Heart right ventricle (tissue), 16 donors: ENCODE measurements at regions not wholly inside any gene's neighbourhood (a gene's known extent, or its start where the extent isn't known, plus 50 kb on each side); places are given as distances from the start of the nearest gene placed in this dataset.

Experiments
- ATAC-seq, 8 donors: fragments of 200-7000 bp; cut with Tn5 transposase; one replicate each; pipeline ENCODE4 v1.9.1; 2020; ENCODE audit warnings: mild to moderate bottlenecking in 8 of 8, moderate library complexity in 8 of 8, moderate number of reproducible peaks in 1 of 8
- DNase-seq, 2 donors: peaks; one replicate each; pipeline ENCODE4 v3.0.0-alpha.2; 2020
- H3K27ac ChIP-seq, 10 donors: fragments of 200-600 bp; sonication (generic) in 2 of 10; one replicate each; pipeline versions ENCODE4 v1.5.0 to v1.8.0; 2020 to 2022; ENCODE audit warnings: mild to moderate bottlenecking in 3 of 10
- H3K27me3 ChIP-seq, 7 donors: fragments of 200-600 bp; one replicate each; pipeline ENCODE4 v1.8.0; 2021 to 2022; ENCODE audit warnings: mild to moderate bottlenecking in 2 of 7
- H3K36me3 ChIP-seq, 9 donors: fragments of 200-600 bp; sonication (generic) in 1 of 9; one replicate each; pipeline versions ENCODE4 v1.5.0 to v1.8.0; 2020 to 2022; ENCODE audit warnings: mild to moderate bottlenecking in 2 of 9
- H3K4me1 ChIP-seq, 9 donors: fragments of 200-600 bp; sonication (generic) in 1 of 9; one replicate each; pipeline versions ENCODE4 v1.5.0 to v1.8.0; 2020 to 2022; ENCODE audit warnings: mild to moderate bottlenecking in 4 of 9
- H3K4me3 ChIP-seq, 10 donors: fragments of 200-600 bp; sonication (generic) in 2 of 10; one replicate each; pipeline versions ENCODE4 v1.5.0 to v1.8.0; 2020 to 2022; ENCODE audit warnings: mild to moderate bottlenecking in 7 of 10, moderate library complexity in 2 of 10
- H3K9me3 ChIP-seq, 11 donors: fragments of 200-600 bp in 10 of 11; sonication (generic) in 2 of 11; one replicate each; pipeline versions ENCODE4 v1.5.0 to v1.8.0; 2013 to 2022; ENCODE audit warnings: mild to moderate bottlenecking in 2 of 11, control low read depth in 1 of 11, moderate library complexity in 1 of 11
- WGBS, 2 donors: extraction: QIAGEN DNeasy Blood & Tissue Kit; methylation state at CpG; one replicate each; pipeline ENCODE4 v1.1.7; 2013; ENCODE audit warnings: inconsistent platforms in 1 of 2; 5-methylcytosine and 5-hydroxymethylcytosine counted together
- intact Hi-C, 10 donors: fragments of 100-400 bp; cut with DNase I; formaldehyde crosslinking; loops; one replicate each; pipeline versions ENCODE4 v1.11.1 to v1.14.2; 2022
- TF ChIP-seq, protein P1 (sequence below), 9 donors: fragments of 200-600 bp; sonication (generic) in 2 of 9; IDR thresholded peaks; one replicate each; pipeline versions ENCODE4 v1.5.0 to v1.8.0; 2021 to 2022; ENCODE audit warnings: antibody characterized with exemption in 9 of 9, mild to moderate bottlenecking in 5 of 9, moderate library complexity in 1 of 9
- donor health status: Arrhythmogenic right ventricular cardiomyopathy.
- donor health status: ischemic (EF 13 %, LVEDD 7.1; RV severe dilation, severe dysfunction).
- donor health status: healthy with polysubstance abuse.
- donor health status: DM: no; HTN: yes; CAD: no.
- donor health status: DM: no; HTN: no; CAD: no.
- donor health status: ischemic (EF 25% LVEDD 6.9; RV normal size, moderate dysfunction).
- donor health status: ischemic (EF 25% LVEDD 5.7; RV mildly dilated, moderate dysfunction).
- donor health status: healthy.
- donor health status: DM: yes; HTN: yes; CAD: no.
- donor health status: Ischemic cardiomyopathy.
- donor health status: ischemic (EF 35%, LVEDD 5.7; RV mildly dilated, moderate dysfunction).
- donor health status: nonischemic (EF 11% LVEDD 7.7; RV severe dilation, severe dysfunction).
- donor health status: DM: yes; HTN: yes; CAD: no.
- donor health status: PGD.
- donor health status: ischemic (EF 29% LVEDD 5.4; RV normal size, mild dysfunction).
- donor health status: nonischemic (EF 23%, LVEDD 6.1; RV moderate dilation, normal function).

DNA sequence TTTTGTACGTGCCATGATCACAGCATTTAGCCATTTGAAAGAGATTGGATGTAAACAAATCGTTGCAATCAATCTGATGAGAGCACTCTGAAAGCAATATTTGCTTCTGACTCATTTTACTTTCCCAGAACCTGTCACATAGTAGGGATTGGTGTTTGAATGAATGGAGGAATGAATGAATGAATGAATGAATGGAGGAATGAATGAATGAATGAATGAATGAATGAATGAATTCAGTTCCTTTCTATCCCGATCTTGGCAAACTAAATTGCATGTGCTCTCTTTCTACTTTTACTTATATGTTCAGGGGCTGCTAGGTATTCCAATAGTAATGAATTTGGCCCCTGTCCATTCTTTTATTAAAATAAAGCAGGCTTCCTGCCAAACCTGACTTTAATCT is 1091.7 kb upstream of the CELF2 start:
- Histone ChIP-seq H3K9me3 (no peaks in the 10 kb centered on the region), H3K27me3 (peaks cover 0 to 4% (median 0%) of the 10 kb centered on the region in 7 donors), H3K27ac (no peak overlapping the region), H3K4me1 (no peaks in the 10 kb centered on the region), H3K36me3 (no peaks in the 10 kb centered on the region), H3K4me3 (no peak overlapping the region)
- intact Hi-C loops: loop anchor here in 1 of 10 donors (10.0 kb wide), 1 partner anchor 51 kb away; no protein-coding TSS in a partner anchor
- TF ChIP-seq, protein P1, sequence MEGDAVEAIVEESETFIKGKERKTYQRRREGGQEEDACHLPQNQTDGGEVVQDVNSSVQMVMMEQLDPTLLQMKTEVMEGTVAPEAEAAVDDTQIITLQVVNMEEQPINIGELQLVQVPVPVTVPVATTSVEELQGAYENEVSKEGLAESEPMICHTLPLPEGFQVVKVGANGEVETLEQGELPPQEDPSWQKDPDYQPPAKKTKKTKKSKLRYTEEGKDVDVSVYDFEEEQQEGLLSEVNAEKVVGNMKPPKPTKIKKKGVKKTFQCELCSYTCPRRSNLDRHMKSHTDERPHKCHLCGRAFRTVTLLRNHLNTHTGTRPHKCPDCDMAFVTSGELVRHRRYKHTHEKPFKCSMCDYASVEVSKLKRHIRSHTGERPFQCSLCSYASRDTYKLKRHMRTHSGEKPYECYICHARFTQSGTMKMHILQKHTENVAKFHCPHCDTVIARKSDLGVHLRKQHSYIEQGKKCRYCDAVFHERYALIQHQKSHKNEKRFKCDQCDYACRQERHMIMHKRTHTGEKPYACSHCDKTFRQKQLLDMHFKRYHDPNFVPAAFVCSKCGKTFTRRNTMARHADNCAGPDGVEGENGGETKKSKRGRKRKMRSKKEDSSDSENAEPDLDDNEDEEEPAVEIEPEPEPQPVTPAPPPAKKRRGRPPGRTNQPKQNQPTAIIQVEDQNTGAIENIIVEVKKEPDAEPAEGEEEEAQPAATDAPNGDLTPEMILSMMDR (IDR thresholded peaks at IDR 0.05): no peak
- no peak for ATAC-seq
- DNase-seq: no peak
- 80 to 90% methylated on average over 3 of the region's 3 CpGs for WGBS, 2 donors

DNA sequence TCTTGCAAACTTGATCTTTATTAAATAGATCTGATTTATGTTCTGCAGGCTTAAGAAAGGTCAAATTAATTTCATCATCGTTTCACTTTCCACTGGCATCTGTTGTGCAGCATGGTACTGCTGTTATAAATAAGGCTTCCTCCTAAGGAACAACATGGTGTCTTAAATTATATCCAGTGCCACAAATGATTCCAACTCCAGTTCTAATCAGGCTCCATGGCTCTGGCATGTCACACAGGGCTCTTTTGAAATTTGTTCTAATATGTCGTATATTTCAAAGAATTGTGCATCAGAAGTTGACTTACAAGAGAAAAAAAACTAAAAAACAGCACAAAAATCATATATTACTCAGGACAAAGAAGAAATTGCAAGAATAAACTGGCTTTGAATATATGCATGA is 1090.8 kb upstream of the CELF2 start:
- intact Hi-C loops: loop anchor here in 1 of 10 donors (10.0 kb wide), 1 partner anchor 52 kb away; no protein-coding TSS in a partner anchor
- no peaks in the 10 kb centered on the region for H3K36me3 ChIP-seq
- ATAC-seq: no peak
- no peaks in the 10 kb centered on the region for H3K9me3 ChIP-seq
- H3K27me3 ChIP-seq: peaks cover 0 to 4% (median 0%) of the 10 kb centered on the region in 7 donors
- no peak overlapping the region for H3K4me3 ChIP-seq
- no peak overlapping the region for H3K27ac ChIP-seq
- TF ChIP-seq, protein P1 (IDR thresholded peaks at IDR 0.05): no peak
- no peak for DNase-seq
- 72% methylated on average over 2 of the region's 2 CpGs for WGBS, 2 donors
- H3K4me1 ChIP-seq: no peaks in the 10 kb centered on the region

DNA sequence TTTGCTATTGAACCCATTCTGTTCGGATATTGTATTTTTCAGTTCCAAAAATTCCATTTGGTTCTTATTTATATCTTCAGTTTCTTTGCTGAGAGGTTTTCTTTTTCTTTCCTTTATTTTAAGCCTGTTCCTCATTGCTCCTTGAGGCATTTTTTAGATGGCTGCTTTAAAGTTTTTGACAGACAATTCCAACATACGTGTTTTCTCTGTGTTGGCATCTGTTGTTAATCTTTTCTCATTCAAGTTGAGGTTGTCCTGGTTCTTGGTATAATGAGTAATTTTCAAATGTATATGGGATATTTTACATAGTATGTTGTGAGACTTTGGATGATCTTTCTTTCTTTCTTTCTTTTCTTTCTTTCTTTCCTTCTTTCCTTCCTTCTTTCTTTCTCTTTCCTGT is 1078.0 kb upstream of the CELF2 start:
- TF ChIP-seq, protein P1 (IDR thresholded peaks at IDR 0.05): no peak
- H3K36me3 ChIP-seq: no peaks in the 10 kb centered on the region
- no peaks in the 10 kb centered on the region for H3K9me3 ChIP-seq
- H3K4me3 ChIP-seq: no peak overlapping the region
- intact Hi-C loops: no loop called here
- no peaks in the 10 kb centered on the region for H3K27me3 ChIP-seq
- 87 to 95% methylated on average over 2 of the region's 2 CpGs for WGBS, 2 donors
- no peak overlapping the region for H3K27ac ChIP-seq
- no peaks in the 10 kb centered on the region for H3K4me1 ChIP-seq
- ATAC-seq: no peak
- no peak for DNase-seq

DNA sequence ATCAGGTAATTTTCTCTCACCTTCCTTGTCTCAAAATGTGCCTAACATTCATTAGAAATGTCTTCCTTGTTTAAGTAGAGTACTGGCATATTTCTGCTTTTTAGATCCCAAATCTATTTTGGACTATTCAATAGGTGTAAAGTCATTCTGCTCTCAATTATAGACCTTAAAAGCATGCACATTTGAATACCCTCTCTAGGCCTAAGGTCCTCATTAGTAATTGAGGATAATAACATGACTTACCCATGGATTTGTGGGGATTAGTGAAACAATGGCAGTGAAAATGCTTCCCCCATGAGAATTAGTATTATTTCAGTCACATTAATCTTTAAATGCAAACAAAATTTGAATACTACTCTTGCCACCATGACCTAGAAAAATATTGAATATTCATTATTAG is 1073.0 kb upstream of the CELF2 start:
- TF ChIP-seq, protein P1 (IDR thresholded peaks at IDR 0.05): no peak
- H3K9me3 ChIP-seq: no peaks in the 10 kb centered on the region
- intact Hi-C loops: no loop called here
- DNase-seq: no peak
- no peak overlapping the region for H3K27ac ChIP-seq
- no peaks in the 10 kb centered on the region for H3K27me3 ChIP-seq
- no peaks in the 10 kb centered on the region for H3K4me1 ChIP-seq
- H3K4me3 ChIP-seq: no peak overlapping the region
- ATAC-seq: no peak
- no peaks in the 10 kb centered on the region for H3K36me3 ChIP-seq
